Left renal pelvis (tissue), 4 donors: ENCODE measurements at regions not wholly inside any gene's neighbourhood (a gene's known extent, or its start where the extent isn't known, plus 50 kb on each side); places are given as distances from the start of the nearest gene placed in this dataset.

Experiments
- DNase-seq, 4 donors: peaks; one replicate each; pipeline ENCODE4 v3.0.0-alpha.2; 2013; ENCODE audit warnings: low read depth in 4 of 4, low spot score in 3 of 4

GRCh38 chr6:40313582-40313981, 273.6 kb downstream of the LRFN2 start:
- no peak for DNase-seq

GRCh38 chr6:40312213-40313015, 274.8 kb downstream of the LRFN2 start:
- DNase-seq = no peak

DNA sequence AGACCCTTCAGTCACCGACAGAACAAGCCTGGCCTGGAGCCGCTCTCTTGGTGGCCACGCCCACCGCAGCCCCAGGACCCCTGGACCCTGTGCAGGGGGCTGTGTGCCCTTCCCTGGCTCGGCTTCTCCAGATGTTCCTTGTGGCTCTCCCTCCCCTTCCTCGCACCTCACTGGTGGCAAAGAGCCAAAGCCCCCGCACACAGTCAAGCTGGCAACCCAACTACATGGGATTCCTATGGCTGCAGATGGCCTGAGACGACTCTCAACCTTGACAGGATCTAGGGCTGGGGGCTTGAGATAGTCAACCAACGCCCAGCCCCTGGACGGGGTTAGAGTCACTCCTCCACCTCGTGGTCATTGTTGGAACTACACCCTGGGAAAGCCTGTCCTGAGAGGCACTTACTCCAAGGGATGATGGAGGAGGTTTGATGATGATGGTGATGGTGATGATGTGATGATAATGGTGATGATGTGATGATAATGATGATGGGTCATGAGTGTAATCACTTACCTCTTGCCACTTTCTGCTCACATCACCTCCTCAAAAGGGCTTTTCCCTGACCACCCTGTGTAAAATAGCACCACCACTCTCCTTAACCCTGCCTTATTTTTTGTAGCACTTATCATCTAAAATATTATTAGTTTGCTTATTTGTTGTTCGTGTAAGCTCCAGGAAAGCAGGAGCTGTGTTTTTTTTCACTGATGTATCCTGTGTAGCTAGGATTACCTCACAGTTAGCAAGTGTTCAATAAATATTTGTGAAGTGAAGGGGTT, 278.4 kb downstream of the LRFN2 start:
- peak; percentile 33 to 53 (median 46) for DNase-seq

DNA sequence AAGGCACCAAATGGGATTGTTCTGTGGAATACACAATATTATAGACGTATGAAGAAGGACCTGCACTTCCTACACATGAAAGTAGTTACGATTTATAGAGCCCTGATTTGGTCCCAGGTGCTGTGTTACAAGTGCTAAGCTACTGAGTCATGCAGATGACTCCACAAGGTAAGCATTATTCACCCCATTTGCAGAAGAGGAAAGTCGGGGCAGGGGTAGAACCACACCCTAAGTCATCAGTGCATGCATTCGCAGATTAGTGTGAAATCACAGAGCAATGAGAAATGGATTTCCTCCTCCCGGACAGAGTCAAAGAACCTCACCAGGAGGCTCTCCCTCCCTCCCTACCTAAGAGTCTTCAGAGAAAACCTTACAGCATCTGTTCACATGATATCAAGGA, 279.5 kb downstream of the LRFN2 start:
- no peak for DNase-seq

- no peak for DNase-seq
Observed at GRCh38 chr6:40302856-40303454, 284.2 kb downstream of the LRFN2 start.

DNA sequence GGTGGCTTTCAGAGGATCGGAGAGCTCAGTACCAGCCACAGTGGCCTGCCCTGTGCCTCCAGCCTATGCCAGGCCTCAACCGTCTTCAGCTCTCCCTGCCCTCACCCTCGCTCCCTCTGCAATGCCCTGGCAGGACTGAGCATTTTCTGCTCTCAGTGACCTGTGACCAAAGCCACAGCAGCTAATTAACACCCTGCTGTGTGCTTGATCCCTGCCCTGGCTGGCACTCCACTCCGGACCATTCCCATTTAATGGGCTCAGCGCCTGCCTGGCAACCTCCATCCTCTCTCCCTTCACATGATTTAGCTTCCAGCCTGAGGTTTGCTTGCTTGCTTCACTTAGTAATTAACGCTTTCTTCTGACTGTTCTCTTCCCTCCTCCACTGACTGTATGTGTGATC, 287.5 kb downstream of the LRFN2 start:
- DNase-seq = no peak

DNA sequence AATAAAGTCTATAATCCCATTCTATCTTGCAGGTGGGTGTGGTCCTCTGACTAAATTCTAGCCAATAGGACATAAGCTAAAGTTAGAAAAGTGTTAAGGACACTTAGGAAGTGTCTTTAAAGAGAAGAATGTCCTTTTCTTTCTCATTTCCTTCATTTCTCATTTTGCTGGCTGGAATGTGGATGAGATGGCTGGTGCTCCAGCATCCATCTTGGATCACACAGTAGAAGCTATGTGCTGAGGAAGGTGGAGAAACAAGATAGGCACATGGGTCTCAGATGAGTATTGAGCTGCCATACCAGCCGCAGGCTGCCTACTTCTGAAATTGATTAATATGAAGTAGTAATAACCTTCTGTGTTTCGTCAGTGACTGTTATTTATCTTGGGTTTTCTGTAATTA, 289.0 kb downstream of the LRFN2 start:
- no peak for DNase-seq

GRCh38 chr6:40295251-40295950, 291.8 kb downstream of the LRFN2 start:
- no peak for DNase-seq

GRCh38 chr6:40293460-40294185, 293.5 kb downstream of the LRFN2 start:
- no peak for DNase-seq

- DNase-seq = no peak
Observed at GRCh38 chr6:40293060-40293459, 294.1 kb downstream of the LRFN2 start.

DNA sequence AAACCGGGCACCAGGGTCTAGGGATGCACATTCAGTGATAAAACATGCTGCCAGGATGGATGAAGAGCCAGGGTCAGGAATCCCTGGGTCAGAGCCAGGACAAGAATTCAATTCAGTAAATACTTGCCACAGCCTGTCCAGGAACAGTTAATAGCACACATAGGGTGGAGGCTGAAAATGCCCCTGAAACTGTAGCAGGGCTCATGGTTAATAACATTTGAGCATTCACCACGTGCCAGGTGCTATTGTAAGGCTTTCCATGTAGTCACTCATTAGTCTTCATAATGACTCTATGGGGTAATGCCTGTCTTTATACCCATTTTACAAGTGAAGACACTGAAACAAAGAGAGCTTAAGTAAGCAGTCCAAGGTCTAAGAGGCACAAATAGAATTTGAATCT, 296.3 kb downstream of the LRFN2 start:
- no peak for DNase-seq

DNA sequence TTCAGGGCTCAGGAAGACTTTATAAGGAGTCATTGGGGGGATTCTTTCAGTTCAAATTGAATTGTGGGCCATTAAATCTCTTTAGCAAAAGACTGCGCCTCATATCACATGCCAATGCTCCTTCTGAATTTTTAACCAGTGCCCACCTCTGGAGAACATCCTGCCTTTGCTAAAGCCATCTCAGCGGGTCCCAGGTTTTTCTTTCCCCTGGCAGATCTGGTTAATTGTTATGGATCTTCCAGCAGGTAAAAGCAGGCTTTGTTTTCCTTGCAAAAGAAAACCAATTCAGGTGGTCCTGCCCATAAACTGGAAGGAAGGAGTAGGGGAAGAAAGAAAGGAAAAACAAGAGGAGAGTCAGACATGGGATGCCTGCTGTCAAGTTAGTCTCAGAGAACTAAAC, 298.2 kb downstream of the LRFN2 start:
- no peak for DNase-seq

DNA sequence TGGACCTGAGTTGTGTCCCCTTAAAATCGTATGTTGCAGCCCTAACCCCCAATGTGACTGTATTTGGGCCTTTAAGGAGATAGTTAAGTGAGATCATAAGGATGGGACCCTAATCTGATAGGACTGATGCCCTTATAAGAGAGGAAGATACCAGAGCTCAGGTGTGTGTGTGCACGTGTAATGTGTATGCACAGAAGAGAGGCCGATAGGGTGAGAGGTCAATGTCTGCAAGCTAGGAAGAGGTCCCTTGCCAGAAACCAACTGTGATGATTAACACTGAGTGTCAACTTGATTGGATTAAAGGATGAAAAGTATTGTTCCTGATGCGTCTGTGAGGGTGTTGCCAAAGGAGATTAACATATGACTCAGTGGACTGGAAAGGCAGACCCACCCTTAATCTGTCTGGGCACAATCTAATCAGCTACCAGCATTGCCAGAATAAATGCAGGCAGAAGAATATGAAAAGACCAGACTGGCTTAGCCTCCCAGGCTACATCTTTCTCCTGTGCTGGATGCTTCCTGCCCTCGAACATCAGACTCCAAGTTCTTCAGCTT, 299.8 kb downstream of the LRFN2 start:
- no peak for DNase-seq

DNA sequence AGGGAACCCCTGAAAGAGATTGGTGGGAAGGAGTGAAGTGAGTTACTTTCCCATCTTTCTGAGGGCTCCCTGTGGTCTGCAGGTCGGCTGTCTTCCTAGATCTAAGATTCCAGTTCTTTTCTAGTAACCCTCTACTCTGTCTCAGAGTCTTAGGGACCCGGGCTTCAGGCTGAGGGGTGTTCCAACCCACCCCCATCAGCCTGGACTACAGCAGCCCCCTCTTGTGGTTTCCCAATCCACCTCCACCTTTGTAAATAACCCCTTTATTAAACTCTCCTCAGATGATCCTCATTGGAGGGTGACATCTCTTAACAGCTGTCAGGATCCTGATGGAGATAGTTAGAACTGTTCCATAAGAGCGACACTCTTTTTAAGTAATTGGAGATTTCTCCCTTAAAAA, 300.4 kb downstream of the LRFN2 start:
- no peak for DNase-seq

- DNase-seq = no peak
Observed at GRCh38 chr6:40285996-40286395, 301.2 kb downstream of the LRFN2 start.

- DNase-seq = no peak
Observed at GRCh38 chr6:40285535-40285934, 301.6 kb downstream of the LRFN2 start.

DNA sequence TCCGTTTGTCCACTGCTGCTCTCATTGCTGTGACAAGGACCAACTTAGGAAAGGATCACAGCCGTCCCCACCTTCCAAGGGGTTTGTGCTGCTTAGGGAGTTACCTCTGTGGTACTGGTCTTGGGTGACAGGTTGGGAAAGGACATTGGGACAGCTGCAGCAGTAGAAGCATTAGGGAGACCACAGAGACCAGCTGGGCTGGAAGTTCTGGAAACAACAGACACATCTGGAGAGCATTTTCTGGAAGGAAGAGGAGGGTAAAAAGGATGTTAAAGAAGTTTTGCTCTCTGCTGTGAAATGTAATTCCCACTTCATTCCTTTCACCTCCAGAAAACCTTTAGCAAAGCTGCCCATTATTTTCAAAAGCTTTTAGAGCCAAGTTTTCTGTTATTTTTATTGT, 304.2 kb downstream of the LRFN2 start:
- no peak for DNase-seq

GRCh38 chr6:40281402-40281801, 305.8 kb downstream of the LRFN2 start:
- no peak for DNase-seq

- DNase-seq = no peak
Observed at GRCh38 chr6:40280231-40280630, 306.9 kb downstream of the LRFN2 start.

- peak; percentile 36 to 55 (median 50) for DNase-seq
Observed at GRCh38 chr6:40276141-40276540, 311.0 kb downstream of the LRFN2 start.
